ENCODE measurements at regions not wholly inside any gene's neighbourhood (a gene's known extent, or its start where the extent isn't known, plus 50 kb on each side); places are given as distances from the start of the nearest gene placed in this dataset.

GRCh38 chr5:56565644-56566043 is 249.7 kb upstream of the MAP3K1 start:
- DNase-seq (ENCODE audit: low read depth), result no peak
- TF ChIP-seq CTCF (conservative IDR thresholded peaks at IDR 0.05; ENCODE audit: low read length), result no peak
- H3K4me3 ChIP-seq (ENCODE audit: low read length), result no peak overlapping the region

GRCh38 chr5:56565283-56565615 is 250.1 kb upstream of the MAP3K1 start:
- no peak overlapping the region for H3K4me3 ChIP-seq (ENCODE audit: low read length)
- no peak for TF ChIP-seq CTCF (conservative IDR thresholded peaks at IDR 0.05; ENCODE audit: low read length)
- DNase-seq (ENCODE audit: low read depth), result no peak

- no peak for TF ChIP-seq CTCF (conservative IDR thresholded peaks at IDR 0.05; ENCODE audit: low read length)
- peak; percentile 45 for DNase-seq (ENCODE audit: low read depth)
- no peak overlapping the region for H3K4me3 ChIP-seq (ENCODE audit: low read length)
Measured at GRCh38 chr5:56564541-56565282, 250.6 kb upstream of the MAP3K1 start.

GRCh38 chr5:56561455-56561854 is 253.9 kb upstream of the MAP3K1 start:
- TF ChIP-seq CTCF (conservative IDR thresholded peaks at IDR 0.05; ENCODE audit: low read length), result no peak
- no peak for DNase-seq (ENCODE audit: low read depth)
- H3K4me3 ChIP-seq (ENCODE audit: low read length), result no peak overlapping the region

GRCh38 chr5:56558131-56558745 is 257.1 kb upstream of the MAP3K1 start:
- DNase-seq (ENCODE audit: low read depth), result no peak
- H3K4me3 ChIP-seq (ENCODE audit: low read length), result no peak overlapping the region
- TF ChIP-seq CTCF (conservative IDR thresholded peaks at IDR 0.05; ENCODE audit: low read length), result no peak

- DNase-seq (ENCODE audit: low read depth), result no peak
- TF ChIP-seq CTCF (conservative IDR thresholded peaks at IDR 0.05; ENCODE audit: low read length), result no peak
- no peak overlapping the region for H3K4me3 ChIP-seq (ENCODE audit: low read length)
Measured at GRCh38 chr5:56557198-56557597, 258.2 kb upstream of the MAP3K1 start.

- H3K4me3 ChIP-seq (ENCODE audit: low read length), result no peak overlapping the region
- no peak for TF ChIP-seq CTCF (conservative IDR thresholded peaks at IDR 0.05; ENCODE audit: low read length)
- peak; percentile 14 for DNase-seq (ENCODE audit: low read depth)
Measured at GRCh38 chr5:56552612-56553268, 262.6 kb upstream of the MAP3K1 start.
